IMR-90 (cell line): ENCODE measurements at regions not wholly inside any gene's neighbourhood (a gene's known extent, or its start where the extent isn't known, plus 50 kb on each side); places are given as distances from the start of the nearest gene placed in this dataset.

Experiments
- ATAC-seq: fragments of 200-7000 bp; cut with Tn5 transposase; 2 replicates; pipeline ENCODE4 v1.9.1; 2020; ENCODE audit warnings: low read depth, mild to moderate bottlenecking, moderate library complexity
- BruUV-seq: library from RNA; stranded (reverse); fragments of 400-500 nt; replicated peaks from 2 replicates; lab custom pipeline; 2021; lab: Mats Ljungman, UMichigan
- CTCF ChIA-PET: fragments of 300-600 bp; formaldehyde crosslinking; extraction: SDS; loops from one replicate; lab custom pipeline; 2021; ENCODE audit warnings: antibody characterized with exemption; lab: Yijun Ruan, JAX
- POLR2A ChIA-PET: fragments of 300-600 bp; sonication (Branson Sonifier 250); formaldehyde crosslinking; loops from one replicate; lab custom pipeline; 2022; ENCODE audit warnings: antibody characterized with exemption; ENCODE audit not compliant: unreplicated experiment; lab: Charles Lee
- DNase-seq: peaks from one replicate; pipeline ENCODE4 v3.0.0; 2013
- H2AFZ ChIP-seq: replicated peaks from 2 replicates; pipeline ENCODE3; 2013; ENCODE audit warnings: low read length, mild to moderate bottlenecking; ENCODE audit not compliant: poor library complexity
- H2AK5ac ChIP-seq: 2 replicates; pipeline ENCODE4 v1.6.1; 2013; ENCODE audit warnings: low read depth, low read length, inconsistent platforms
- H2AK9ac ChIP-seq: replicated peaks from 2 replicates; pipeline ENCODE3; 2013; ENCODE audit warnings: mild to moderate bottlenecking, low read depth, low read length, moderate library complexity; ENCODE audit not compliant: poor library complexity
- H2BK120ac ChIP-seq: 2 replicates; pipeline ENCODE4 v1.6.1; 2013; ENCODE audit warnings: low read depth, low read length, inconsistent platforms
- H2BK15ac ChIP-seq: 3 replicates; pipeline ENCODE4 v1.6.1; 2013; ENCODE audit warnings: low read depth, low read length, inconsistent platforms
- H2BK20ac ChIP-seq: 2 replicates; pipeline ENCODE4 v1.6.1; 2013; ENCODE audit warnings: low read depth, mild to moderate bottlenecking, inconsistent platforms, low read length, moderate library complexity
- H2BK5ac ChIP-seq: 2 replicates; pipeline ENCODE4 v1.6.1; 2013; ENCODE audit warnings: mild to moderate bottlenecking, low read depth, low read length, inconsistent platforms; ENCODE audit not compliant: poor library complexity, severe bottlenecking
- H3K14ac ChIP-seq: replicated peaks from 2 replicates; pipeline ENCODE4 v1.6.1; 2013; ENCODE audit warnings: low read depth, low read length, inconsistent platforms
- H3K18ac ChIP-seq: 2 replicates; pipeline ENCODE4 v1.6.1; 2013; ENCODE audit warnings: low read depth, low read length, control low read depth
- H3K23ac ChIP-seq: 2 replicates; pipeline ENCODE4 v1.6.1; 2013; ENCODE audit warnings: low read depth, low read length, inconsistent platforms
- H3K27ac ChIP-seq: 2 replicates; pipeline ENCODE4 v1.5.1; 2013; ENCODE audit warnings: mild to moderate bottlenecking, control low read depth, low read length; ENCODE audit not compliant: insufficient read depth
- H3K27me3 ChIP-seq: 2 replicates; pipeline ENCODE4 v1.6.1; 2013; ENCODE audit warnings: low read length; ENCODE audit not compliant: control insufficient read depth, insufficient read depth
- H3K36me3 ChIP-seq: 2 replicates; pipeline ENCODE4 v1.6.1; 2013; ENCODE audit warnings: low read length, mixed read lengths; ENCODE audit not compliant: control insufficient read depth, insufficient read depth
- H3K4ac ChIP-seq: 2 replicates; pipeline ENCODE4 v1.6.1; 2013; ENCODE audit warnings: low read depth, low read length, inconsistent platforms
- H3K4me1 ChIP-seq: 2 replicates; pipeline ENCODE4 v1.6.1; 2013; ENCODE audit warnings: low read length, mixed read lengths; ENCODE audit not compliant: control insufficient read depth, insufficient read depth
- H3K4me2 ChIP-seq: 2 replicates; pipeline ENCODE4 v1.6.1; 2013; ENCODE audit warnings: low read depth, mild to moderate bottlenecking, control low read depth, low read length, moderate library complexity
- H3K4me3 ChIP-seq: 2 replicates; pipeline ENCODE4 v1.5.1; 2013; ENCODE audit warnings: low read depth, mild to moderate bottlenecking, control low read depth, low read length, moderate library complexity; ENCODE audit not compliant: insufficient read depth
- H3K56ac ChIP-seq: 2 replicates; pipeline ENCODE4 v1.6.1; 2013; ENCODE audit warnings: low read length, inconsistent platforms; ENCODE audit not compliant: insufficient read depth; ENCODE audit errors: extremely low read depth
- H3K79me1 ChIP-seq, 2 experiments: 2 replicates each; pipeline ENCODE4 v1.6.1; 2013; ENCODE audit warnings: low read length in 2 of 2, inconsistent platforms in 1 of 2, low read depth in 1 of 2
- H3K9ac ChIP-seq: 2 replicates; pipeline ENCODE4 v1.6.1; 2013; ENCODE audit warnings: low read depth, low read length, control low read depth
- H3K9me1 ChIP-seq: 2 replicates; pipeline ENCODE4 v1.6.1; 2013; ENCODE audit warnings: low read length, inconsistent platforms; ENCODE audit not compliant: insufficient read depth
- H3K9me3 ChIP-seq: 2 replicates; pipeline ENCODE4 v1.6.1; 2013; ENCODE audit warnings: low read length; ENCODE audit not compliant: control insufficient read depth, insufficient read depth
- H4K20me1 ChIP-seq: 2 replicates; pipeline ENCODE4 v1.6.1; 2013; ENCODE audit warnings: low read length, inconsistent platforms; ENCODE audit not compliant: insufficient read depth
- H4K5ac ChIP-seq: 2 replicates; pipeline ENCODE4 v1.6.1; 2013; ENCODE audit warnings: mild to moderate bottlenecking, low read depth, low read length, control low read depth
- H4K8ac ChIP-seq, 2 experiments: 2 replicates each; pipeline ENCODE4 v1.6.1; 2013; ENCODE audit warnings: low read depth in 2 of 2, low read length in 2 of 2, control low read depth in 1 of 2, inconsistent platforms in 1 of 2
- H4K91ac ChIP-seq: 2 replicates; pipeline ENCODE4 v1.6.1; 2013; ENCODE audit warnings: low read depth, low read length, inconsistent platforms; ENCODE audit not compliant: insufficient read depth
- CEBPB ChIP-seq: IDR thresholded peaks from 2 replicates; pipeline ENCODE4 v1.6.1; 2012; ENCODE audit warnings: low read depth, low read length, improper control_type of control experiment
- CTCF ChIP-seq: conservative IDR thresholded peaks from 2 replicates; pipeline ENCODE4 v1.5.1; 2012; ENCODE audit warnings: mild to moderate bottlenecking, low read depth, low read length, improper control_type of control experiment
- FOS ChIP-seq: fragments of 150-350 bp; IDR thresholded peaks from 2 replicates; pipeline ENCODE4 v1.6.1; 2016; ENCODE audit warnings: low read depth, low read length
- MAFK ChIP-seq: IDR thresholded peaks from 2 replicates; pipeline ENCODE4 v1.6.1; 2012; ENCODE audit warnings: low read depth, low read length, improper control_type of control experiment
- MXI1 ChIP-seq: IDR thresholded peaks from 2 replicates; pipeline ENCODE4 v1.6.1; 2012; ENCODE audit warnings: low read depth, mild to moderate bottlenecking, low read length, moderate library complexity, borderline replicate concordance
- NFE2L2 ChIP-seq: fragments of 150-350 bp; IDR thresholded peaks from 2 replicates; pipeline ENCODE4 v1.6.1; 2016; ENCODE audit warnings: low read depth, mild to moderate bottlenecking, low read length
- POLR2A ChIP-seq: IDR thresholded peaks from 2 replicates; pipeline ENCODE4 v1.6.1; 2012; ENCODE audit warnings: mild to moderate bottlenecking, low read depth, low read length
- RCOR1 ChIP-seq: IDR thresholded peaks from 2 replicates; pipeline ENCODE4 v1.6.1; 2012; ENCODE audit warnings: mild to moderate bottlenecking, low read length, improper control_type of control experiment; ENCODE audit not compliant: insufficient replicate concordance
- RFX5 ChIP-seq: IDR thresholded peaks from 2 replicates; pipeline ENCODE4 v1.8.0; 2012; ENCODE audit warnings: low read depth, mild to moderate bottlenecking, low read length, moderate library complexity
- SMC3 ChIP-seq: fragments of 150-350 bp; IDR thresholded peaks from 2 replicates; pipeline ENCODE4 v1.6.1; 2016; ENCODE audit warnings: low read depth, mild to moderate bottlenecking, antibody characterized with exemption, low read length, moderate library complexity
- USF2 ChIP-seq: fragments of 150-350 bp; IDR thresholded peaks from 2 replicates; pipeline ENCODE4 v1.6.1; 2017; ENCODE audit warnings: mild to moderate bottlenecking, antibody characterized with exemption, low read length, low read depth
- WGBS, 2 experiments: methylation state at CpG; one replicate each; pipeline versions ENCODE4 v1.1.5 to v1.1.7; 2013; ENCODE audit warnings: missing lambda C conversion rate in 2 of 2; ENCODE audit not compliant: insufficient read length in 1 of 2; ENCODE audit errors: extremely low coverage in 2 of 2; 5-methylcytosine and 5-hydroxymethylcytosine counted together
- dilution Hi-C: fragments of 300-500 bp; cut with HindIII; formaldehyde crosslinking; loops from one replicate; pipeline ENCODE4 v1.14.3; 2018; ENCODE audit warnings: low sequenced_read_pairs; ENCODE audit not compliant: unreplicated experiment
- in situ Hi-C: fragments of 300-500 bp; cut with MboI; formaldehyde crosslinking; loops from 3 replicates; pipeline ENCODE4 v1.14.3; 2019; ENCODE audit warnings: low sequenced_read_pairs, inconsistent platforms, mixed read lengths
- intact Hi-C: fragments of 100-400 bp; cut with micrococcal nuclease; formaldehyde crosslinking; loops from 2 replicates; pipeline ENCODE4 v1.10.0; 2022
- TF ChIP-seq, protein P1 (sequence below): fragments of 150-350 bp; IDR thresholded peaks from 2 replicates; pipeline ENCODE4 v1.6.1; 2016; ENCODE audit warnings: low read depth, mild to moderate bottlenecking, low read length, moderate library complexity, borderline replicate concordance

GRCh38 chr5:126017096-126017495, 406.1 kb upstream of the GRAMD2B start:
- H2BK5ac ChIP-seq: no peak overlapping the region
- H3K14ac ChIP-seq: no peak overlapping the region
- H4K8ac ChIP-seq: no peak overlapping the region
- no peaks in the 10 kb centered on the region for H3K79me1 ChIP-seq
- no peak overlapping the region for H3K4ac ChIP-seq
- no peak overlapping the region for H2AK9ac ChIP-seq
- H2AK5ac ChIP-seq: no peak overlapping the region
- ChIA-PET POLR2A (no interaction called here), CTCF (no interaction called here)
- no TSS peak for BruUV-seq
- H3K18ac ChIP-seq: no peak overlapping the region
- H2AFZ ChIP-seq: no peak overlapping the region
- no peaks in the 10 kb centered on the region for H3K36me3 ChIP-seq
- H3K4me3 ChIP-seq: no peak overlapping the region
- no peak overlapping the region for H3K4me2 ChIP-seq
- H4K5ac ChIP-seq: no peak overlapping the region
- no peaks in the 10 kb centered on the region for H3K9me3 ChIP-seq
- H4K91ac ChIP-seq: no peak overlapping the region
- no peak overlapping the region for H3K56ac ChIP-seq
- no peak for DNase-seq
- dilution Hi-C loops: no loop called here
- no peak overlapping the region for H3K9ac ChIP-seq
- H3K27me3 ChIP-seq: no peaks in the 10 kb centered on the region; the same call in 1 of the 2 replicates
- no peak overlapping the region for H2BK20ac ChIP-seq
- no peak overlapping the region for H3K27ac ChIP-seq
- TF ChIP-seq SMC3 (no peak), MXI1 (no peak), CTCF (no peak), MAFK (no peak), CEBPB (no peak), NFE2L2 (no peak), FOS (no peak), POLR2A (no peak), USF2 (no peak), RFX5 (no peak), RCOR1 (no peak)
- TF ChIP-seq, protein P1, sequence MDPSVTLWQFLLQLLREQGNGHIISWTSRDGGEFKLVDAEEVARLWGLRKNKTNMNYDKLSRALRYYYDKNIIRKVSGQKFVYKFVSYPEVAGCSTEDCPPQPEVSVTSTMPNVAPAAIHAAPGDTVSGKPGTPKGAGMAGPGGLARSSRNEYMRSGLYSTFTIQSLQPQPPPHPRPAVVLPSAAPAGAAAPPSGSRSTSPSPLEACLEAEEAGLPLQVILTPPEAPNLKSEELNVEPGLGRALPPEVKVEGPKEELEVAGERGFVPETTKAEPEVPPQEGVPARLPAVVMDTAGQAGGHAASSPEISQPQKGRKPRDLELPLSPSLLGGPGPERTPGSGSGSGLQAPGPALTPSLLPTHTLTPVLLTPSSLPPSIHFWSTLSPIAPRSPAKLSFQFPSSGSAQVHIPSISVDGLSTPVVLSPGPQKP: no peak
- H2BK120ac ChIP-seq: no peak overlapping the region
- intact Hi-C loops: no loop called here
- H3K23ac ChIP-seq: no peak overlapping the region
- WGBS, 2 experiments: 100% methylated on average over 1 of the region's 2 CpGs; no CpG with 5 or more reads in 1 of the 2 experiments
- in situ Hi-C loops: no loop called here
- H4K20me1 ChIP-seq: no peaks in the 10 kb centered on the region
- H2BK15ac ChIP-seq: no peak overlapping the region
- no peaks in the 10 kb centered on the region for H3K4me1 ChIP-seq
- no peaks in the 10 kb centered on the region for H3K9me1 ChIP-seq
- no peak for ATAC-seq
